ENCODE measurements at regions not wholly inside any gene's neighbourhood (a gene's known extent, or its start where the extent isn't known, plus 50 kb on each side); places are given as distances from the start of the nearest gene placed in this dataset.
"Not testable (repeated sequence)": the region's sequence is repeated elsewhere in the genome, so short reads cannot be mapped to it uniquely, and the experiment has no call there.

GRCh38 chr15:95202569-95203349, 971.4 kb downstream of the MCTP2 start:
- DNase-seq, result no peak

- DNase-seq, result no peak
Measured at GRCh38 chr15:95205077-95205476, 973.7 kb downstream of the MCTP2 start.

GRCh38 chr15:95205830-95206229, 974.5 kb downstream of the MCTP2 start:
- not testable (repeated sequence) for DNase-seq

GRCh38 chr15:95208071-95208470, 976.7 kb downstream of the MCTP2 start:
- no peak for DNase-seq

GRCh38 chr15:95208988-95209387, 977.6 kb downstream of the MCTP2 start:
- DNase-seq, result no peak

GRCh38 chr15:95210436-95210981, 979.1 kb downstream of the MCTP2 start:
- DNase-seq, result no peak

- no peak for DNase-seq
Measured at GRCh38 chr15:95215017-95215416, 983.7 kb downstream of the MCTP2 start.

GRCh38 chr15:95226835-95227234, 995.5 kb downstream of the MCTP2 start:
- DNase-seq, result no peak

- DNase-seq, result no peak
Measured at GRCh38 chr15:95227235-95227634, 995.9 kb downstream of the MCTP2 start.

GRCh38 chr15:95228856-95229555, 997.6 kb downstream of the MCTP2 start:
- DNase-seq, result no peak

- no peak for DNase-seq
Measured at GRCh38 chr15:95235033-95235432, 1003.7 kb downstream of the MCTP2 start.

- no peak for DNase-seq
Measured at GRCh38 chr15:95247071-95247984, 1016.0 kb downstream of the MCTP2 start.

GRCh38 chr15:95249524-95249923, 1018.2 kb downstream of the MCTP2 start:
- no peak for DNase-seq

- no peak for DNase-seq
Measured at GRCh38 chr15:95252404-95252803, 1021.0 kb downstream of the MCTP2 start.

- no peak for DNase-seq
Measured at GRCh38 chr15:95254263-95254662, 1022.9 kb downstream of the MCTP2 start.

GRCh38 chr15:95259513-95259912, 1028.2 kb downstream of the MCTP2 start:
- peak; percentile 6 for DNase-seq

GRCh38 chr15:95259965-95260364, 1028.6 kb downstream of the MCTP2 start:
- DNase-seq, result no peak

GRCh38 chr15:95260856-95261255, 1029.5 kb downstream of the MCTP2 start:
- no peak for DNase-seq

- DNase-seq, result no peak
Measured at GRCh38 chr15:95261546-95261945, 1030.2 kb downstream of the MCTP2 start.

GRCh38 chr15:95261968-95262367, 1030.6 kb downstream of the MCTP2 start:
- no peak for DNase-seq

GRCh38 chr15:95262866-95263564, 1031.7 kb downstream of the MCTP2 start:
- no peak for DNase-seq

- DNase-seq, result no peak
Measured at GRCh38 chr15:95263751-95264150, 1032.4 kb downstream of the MCTP2 start.
